ENCODE measurements at regions not wholly inside any gene's neighbourhood (a gene's known extent, or its start where the extent isn't known, plus 50 kb on each side); places are given as distances from the start of the nearest gene placed in this dataset.

DNA sequence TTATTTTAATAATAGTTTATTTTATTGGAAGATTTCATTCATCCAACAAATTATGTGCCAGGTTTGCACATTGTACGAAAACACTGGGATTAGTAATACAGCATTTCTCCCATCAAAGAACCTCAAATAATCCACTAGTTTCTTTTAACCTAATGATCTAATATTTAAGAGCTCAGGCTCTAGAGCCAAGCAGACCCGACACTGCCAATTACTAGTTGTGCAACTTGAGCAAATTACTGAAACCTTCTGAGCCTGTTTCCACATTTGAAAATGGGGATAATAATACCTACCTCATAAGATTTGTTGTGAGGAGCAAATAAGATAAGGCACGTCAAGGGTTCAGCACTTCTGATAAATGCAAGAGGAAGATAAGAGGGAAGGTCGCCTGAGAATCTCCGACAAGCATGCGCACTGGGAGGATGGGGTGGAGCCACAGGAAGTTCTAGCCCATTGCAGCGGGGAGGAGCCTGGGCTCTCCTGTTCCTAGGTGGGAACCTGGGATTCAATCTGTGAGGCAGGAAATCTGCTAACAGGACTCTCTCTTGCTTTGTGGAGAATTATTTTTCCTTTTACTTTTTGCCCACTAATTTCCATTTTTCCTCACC lies 141.5 kb upstream of the SMAD1 start:
- H3K9me3 ChIP-seq = no peaks in the 10 kb centered on the region
- intact Hi-C loops (cut with DNase I; ENCODE audit: low total_unique reads) = no loop called here
- H3K4me1 ChIP-seq = peaks cover 0 to 6% (median 2%) of the 10 kb centered on the region in 4 donors
- no peaks in the 10 kb centered on the region for H3K27me3 ChIP-seq
- H3K27ac ChIP-seq = no peak overlapping the region
- 35 to 67% (median 57%) methylated on average over 7 of the region's 7 CpGs for WGBS, 5 donors
- no peaks in the 10 kb centered on the region for H3K36me3 ChIP-seq
- peak in 1 of 2 donors; percentile 38 for DNase-seq
- no peak overlapping the region for H3K4me3 ChIP-seq
- TF ChIP-seq EP300 (IDR thresholded peaks at IDR 0.05) = no peak
- peak in 1 of 3 donors; percentile 20 for TF ChIP-seq POLR2AphosphoS5 (IDR thresholded peaks at IDR 0.05)

DNA sequence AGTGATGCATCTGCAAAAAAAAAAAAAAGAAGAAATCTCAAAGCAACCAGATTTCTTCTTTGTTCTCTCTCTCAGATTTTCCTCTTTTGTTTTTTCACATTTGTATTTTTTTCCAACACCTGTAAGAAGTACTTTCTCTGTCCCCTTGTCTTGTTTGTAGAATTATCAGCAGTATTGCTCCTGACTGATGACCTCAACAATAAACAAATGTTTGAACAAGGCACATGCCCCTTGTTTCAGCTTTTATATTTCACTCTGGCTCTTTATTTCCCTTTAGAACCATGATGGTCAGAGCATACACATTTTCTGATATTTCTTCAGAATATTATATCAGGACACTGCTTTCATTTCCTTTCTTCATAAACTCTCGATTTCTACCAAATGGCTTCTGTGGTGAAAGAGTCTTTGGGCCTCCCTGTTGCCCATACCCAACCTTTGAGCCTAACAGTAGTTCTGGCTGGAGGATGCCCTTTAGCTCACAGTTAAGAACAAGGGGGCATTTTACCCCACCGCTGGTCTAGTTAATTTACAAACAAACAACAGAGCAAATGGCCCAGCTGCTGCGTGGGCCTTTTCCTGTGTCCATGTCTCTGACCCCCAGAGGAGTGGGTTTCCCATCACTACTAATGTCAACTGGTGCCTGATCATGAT lies 142.5 kb upstream of the SMAD1 start:
- peak overlapping the region in 1 of 5 donors; percentile 50 for H3K27ac ChIP-seq
- 43 to 61% (median 50%) methylated on average over 3 of the region's 3 CpGs for WGBS, 5 donors
- H3K36me3 ChIP-seq = no peaks in the 10 kb centered on the region
- peaks cover 0 to 6% (median 2%) of the 10 kb centered on the region in 4 donors for H3K4me1 ChIP-seq
- TF ChIP-seq POLR2AphosphoS5 (IDR thresholded peaks at IDR 0.05) = no peak
- no peak for TF ChIP-seq EP300 (IDR thresholded peaks at IDR 0.05)
- TF ChIP-seq, protein P1, sequence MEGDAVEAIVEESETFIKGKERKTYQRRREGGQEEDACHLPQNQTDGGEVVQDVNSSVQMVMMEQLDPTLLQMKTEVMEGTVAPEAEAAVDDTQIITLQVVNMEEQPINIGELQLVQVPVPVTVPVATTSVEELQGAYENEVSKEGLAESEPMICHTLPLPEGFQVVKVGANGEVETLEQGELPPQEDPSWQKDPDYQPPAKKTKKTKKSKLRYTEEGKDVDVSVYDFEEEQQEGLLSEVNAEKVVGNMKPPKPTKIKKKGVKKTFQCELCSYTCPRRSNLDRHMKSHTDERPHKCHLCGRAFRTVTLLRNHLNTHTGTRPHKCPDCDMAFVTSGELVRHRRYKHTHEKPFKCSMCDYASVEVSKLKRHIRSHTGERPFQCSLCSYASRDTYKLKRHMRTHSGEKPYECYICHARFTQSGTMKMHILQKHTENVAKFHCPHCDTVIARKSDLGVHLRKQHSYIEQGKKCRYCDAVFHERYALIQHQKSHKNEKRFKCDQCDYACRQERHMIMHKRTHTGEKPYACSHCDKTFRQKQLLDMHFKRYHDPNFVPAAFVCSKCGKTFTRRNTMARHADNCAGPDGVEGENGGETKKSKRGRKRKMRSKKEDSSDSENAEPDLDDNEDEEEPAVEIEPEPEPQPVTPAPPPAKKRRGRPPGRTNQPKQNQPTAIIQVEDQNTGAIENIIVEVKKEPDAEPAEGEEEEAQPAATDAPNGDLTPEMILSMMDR (IDR thresholded peaks at IDR 0.05) = no peak
- TF ChIP-seq POLR2A (IDR thresholded peaks at IDR 0.05) = no peak
- no peak for DNase-seq
- no peaks in the 10 kb centered on the region for H3K27me3 ChIP-seq
- H3K4me3 ChIP-seq = no peak overlapping the region
- intact Hi-C loops (cut with DNase I; ENCODE audit: low total_unique reads) = no loop called here
- H3K9me3 ChIP-seq = no peaks in the 10 kb centered on the region

DNA sequence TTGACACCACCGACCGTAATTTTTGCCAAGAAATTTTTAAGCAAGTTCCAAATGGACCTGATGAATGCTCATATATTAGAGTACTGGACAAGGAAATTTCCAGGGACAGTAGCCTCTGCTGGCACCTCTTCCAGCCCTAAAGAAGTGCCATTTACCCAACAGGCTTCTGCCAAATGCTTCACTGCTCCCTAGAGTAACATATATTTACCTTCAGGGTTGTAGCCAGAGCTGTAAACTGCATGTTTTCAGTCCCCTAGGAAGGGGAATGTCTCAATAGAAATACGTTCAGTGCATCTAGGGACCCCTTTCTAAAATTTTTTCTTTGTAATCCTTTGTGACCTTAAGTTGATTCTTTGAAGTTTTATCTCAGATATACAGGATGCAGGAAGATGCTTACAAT lies 143.1 kb upstream of the SMAD1 start:
- Histone ChIP-seq H3K36me3 (no peaks in the 10 kb centered on the region), H3K4me3 (no peak overlapping the region), H3K27me3 (no peaks in the 10 kb centered on the region), H3K9me3 (no peaks in the 10 kb centered on the region), H3K27ac (no peak overlapping the region), H3K4me1 (peaks cover 0 to 6% (median 2%) of the 10 kb centered on the region in 4 donors)
- no peak for DNase-seq
- intact Hi-C loops (cut with DNase I; ENCODE audit: low total_unique reads) = no loop called here
- 75 to 91% (median 83%) methylated on average over 3 of the region's 3 CpGs for WGBS, 5 donors
- TF ChIP-seq POLR2A (IDR thresholded peaks at IDR 0.05) (no peak), EP300 (IDR thresholded peaks at IDR 0.05) (no peak), POLR2AphosphoS5 (IDR thresholded peaks at IDR 0.05) (no peak)
- TF ChIP-seq, protein P1 (IDR thresholded peaks at IDR 0.05) = no peak

DNA sequence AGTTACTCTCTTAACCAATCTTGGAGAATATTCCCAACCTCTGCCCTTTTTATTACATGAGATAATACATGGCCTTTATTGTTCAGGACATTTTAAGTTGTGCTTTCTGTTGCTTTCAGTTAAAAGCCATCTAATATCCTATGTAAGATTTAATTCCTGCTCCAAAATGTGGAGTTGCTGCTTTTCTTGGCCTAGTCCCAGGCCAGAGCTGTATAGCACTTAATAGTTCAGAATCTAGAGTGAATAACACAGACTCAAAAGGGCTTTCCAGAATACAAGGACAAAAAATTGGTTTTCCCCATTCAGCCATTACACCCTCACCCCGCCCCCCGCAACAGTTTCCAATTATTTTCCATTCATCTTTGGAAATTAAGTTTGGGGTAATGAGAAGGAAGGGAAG lies 144.3 kb upstream of the SMAD1 start:
- Histone ChIP-seq H3K36me3 (no peaks in the 10 kb centered on the region), H3K4me1 (peaks cover 0 to 6% (median 2%) of the 10 kb centered on the region in 4 donors), H3K27ac (no peak overlapping the region), H3K4me3 (no peak overlapping the region), H3K9me3 (no peaks in the 10 kb centered on the region), H3K27me3 (no peaks in the 10 kb centered on the region)
- 97 to 100% (median 98%) methylated on average over 2 of the region's 2 CpGs for WGBS, 5 donors
- no peak for DNase-seq
- TF ChIP-seq EP300 (IDR thresholded peaks at IDR 0.05) (no peak), POLR2A (IDR thresholded peaks at IDR 0.05) (no peak), POLR2AphosphoS5 (IDR thresholded peaks at IDR 0.05) (no peak)
- TF ChIP-seq, protein P1 (IDR thresholded peaks at IDR 0.05) = no peak
- intact Hi-C loops (cut with DNase I; ENCODE audit: low total_unique reads) = no loop called here

DNA sequence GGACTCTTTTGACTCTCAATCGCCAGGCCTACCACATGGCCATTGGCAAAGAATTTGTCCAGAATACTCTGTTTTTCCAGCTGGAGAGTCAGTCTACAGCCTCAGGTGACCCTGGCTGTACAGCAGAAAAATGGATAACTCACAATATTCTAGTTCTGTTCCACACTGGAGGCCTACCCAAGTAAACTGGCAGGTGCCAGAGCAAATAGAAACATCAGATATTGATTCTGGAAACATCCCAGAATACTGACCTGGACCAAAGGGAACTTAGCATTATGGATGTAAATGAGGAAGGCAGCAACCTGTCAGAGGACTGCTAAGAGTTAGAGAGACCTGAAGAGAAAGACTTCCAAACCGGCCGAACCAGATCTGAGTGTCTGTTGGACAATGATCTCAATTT lies 147.9 kb upstream of the SMAD1 start:
- no peak overlapping the region for H3K4me3 ChIP-seq
- TF ChIP-seq POLR2AphosphoS5 (IDR thresholded peaks at IDR 0.05) (no peak), EP300 (IDR thresholded peaks at IDR 0.05) (no peak), POLR2A (IDR thresholded peaks at IDR 0.05) (no peak)
- WGBS, 5 donors = 29 to 67% (median 49%) methylated on average over 3 of the region's 3 CpGs

More for the DNA sequence above, 147.9 kb upstream of the SMAD1 start:
- no peak for DNase-seq
- Histone ChIP-seq H3K36me3 (no peaks in the 10 kb centered on the region), H3K4me1 (no peaks in the 10 kb centered on the region), H3K9me3 (no peaks in the 10 kb centered on the region), H3K27me3 (no peaks in the 10 kb centered on the region), H3K27ac (no peak overlapping the region)
- intact Hi-C loops (cut with DNase I; ENCODE audit: low total_unique reads) = no loop called here

All from stomach (tissue), 8 donors.